Lung (tissue), 11 donors: ENCODE measurements at regions not wholly inside any gene's neighbourhood (a gene's known extent, or its start where the extent isn't known, plus 50 kb on each side); places are given as distances from the start of the nearest gene placed in this dataset.

Experiments
- ATAC-seq: fragments of 200-7000 bp; cut with Tn5 transposase; one replicate; pipeline ENCODE4 v1.9.1; 2020; ENCODE audit warnings: moderate number of reproducible peaks; ENCODE audit not compliant: insufficient read depth, low FRiP score
- DNase-seq, 3 donors: peaks; one replicate each; pipeline ENCODE4 v3.0.0-alpha.2; 2013 to 2017
- H3K27ac ChIP-seq, 2 donors: one replicate each; pipeline ENCODE4 v1.5.1; 2013; ENCODE audit warnings: mild to moderate bottlenecking in 2 of 2, moderate library complexity in 2 of 2, control low read depth in 1 of 2, inconsistent platforms in 1 of 2, low read depth in 1 of 2, low read length in 1 of 2
- H3K27me3 ChIP-seq, 3 donors: one replicate each; pipeline ENCODE4 v1.5.1; 2013; ENCODE audit warnings: low read length in 2 of 3; ENCODE audit not compliant: control insufficient read depth in 3 of 3, insufficient read depth in 3 of 3
- H3K36me3 ChIP-seq, 4 donors: one replicate each; pipeline ENCODE4 v1.5.1; 2013; ENCODE audit warnings: low read length in 4 of 4, mild to moderate bottlenecking in 1 of 4, moderate library complexity in 1 of 4; ENCODE audit not compliant: control insufficient read depth in 4 of 4, insufficient read depth in 4 of 4
- H3K4me1 ChIP-seq, 5 donors: one replicate each; pipeline ENCODE4 v1.5.1; 2013; ENCODE audit warnings: low read length in 5 of 5, mild to moderate bottlenecking in 2 of 5, moderate library complexity in 1 of 5; ENCODE audit not compliant: control insufficient read depth in 5 of 5, insufficient read depth in 5 of 5
- H3K4me3 ChIP-seq: one replicate; pipeline ENCODE4 v1.5.1; 2013; ENCODE audit warnings: mild to moderate bottlenecking, control low read depth, moderate library complexity
- H3K9ac ChIP-seq, 2 donors: one replicate each; pipeline ENCODE4 v1.5.1; 2013; ENCODE audit warnings: low read length in 2 of 2, control low read depth in 1 of 2; ENCODE audit not compliant: insufficient read depth in 1 of 2
- H3K9me3 ChIP-seq, 4 donors: one replicate each; pipeline ENCODE4 v1.5.1; 2013; ENCODE audit warnings: low read length in 3 of 4, mild to moderate bottlenecking in 1 of 4, moderate library complexity in 1 of 4; ENCODE audit not compliant: control insufficient read depth in 4 of 4, insufficient read depth in 3 of 4
- CTCF ChIP-seq: IDR thresholded peaks from 2 replicates; pipeline ENCODE4 v1.5.1; 2012; ENCODE audit warnings: mild to moderate bottlenecking; ENCODE audit errors: control extremely low read depth, extremely low read depth
- WGBS, 2 donors: extraction: QIAGEN DNeasy Blood & Tissue Kit; methylation state at CpG; one replicate each; pipeline ENCODE4 v1.1.7; 2013; 5-methylcytosine and 5-hydroxymethylcytosine counted together
- donor health status: control.
- donor health status: control.
- donor health status: Bipolar disorder and iron deficiency.
- donor health status: healthy.
- donor health status: DM: yes; HTN: yes; CAD: no.

- Histone ChIP-seq H3K9ac (no peak overlapping the region), H3K36me3 (no peaks in the 10 kb centered on the region), H3K4me1 (peaks cover 0 to 7% (median 0%) of the 10 kb centered on the region in 5 donors), H3K9me3 (no peaks in the 10 kb centered on the region), H3K4me3 (no peak overlapping the region), H3K27me3 (no peaks in the 10 kb centered on the region), H3K27ac (no peak overlapping the region)
- TF ChIP-seq CTCF: no peak
- peak in 2 of 3 donors; percentile 12 to 32 for DNase-seq
- 56 to 69% methylated on average over 5 of the region's 5 CpGs for WGBS, 2 donors
- ATAC-seq: peak; percentile 45
These were observed 110.3 kb downstream of the NHLRC3 start for GRCh38 chr13:39148513-39148961.

GRCh38 chr13:39149896-39150295, 111.6 kb downstream of the NHLRC3 start:
- 73 to 86% methylated on average over 5 of the region's 5 CpGs for WGBS, 2 donors
- H3K36me3 ChIP-seq: no peaks in the 10 kb centered on the region
- no peak for DNase-seq
- H3K9me3 ChIP-seq: no peaks in the 10 kb centered on the region
- TF ChIP-seq CTCF: no peak
- ATAC-seq: peak; percentile 50
- no peak overlapping the region for H3K4me3 ChIP-seq
- H3K27me3 ChIP-seq: no peaks in the 10 kb centered on the region
- H3K4me1 ChIP-seq: peaks cover 0 to 7% (median 0%) of the 10 kb centered on the region in 5 donors
- no peak overlapping the region for H3K27ac ChIP-seq
- no peak overlapping the region for H3K9ac ChIP-seq

GRCh38 chr13:39154041-39154440, 115.8 kb downstream of the NHLRC3 start:
- Histone ChIP-seq H3K4me3 (no peak overlapping the region), H3K4me1 (peaks cover 0 to 8% (median 0%) of the 10 kb centered on the region in 5 donors), H3K9ac (no peak overlapping the region), H3K27me3 (no peaks in the 10 kb centered on the region), H3K36me3 (no peaks in the 10 kb centered on the region), H3K27ac (no peak overlapping the region), H3K9me3 (no peaks in the 10 kb centered on the region)
- ATAC-seq: no peak
- no peak for TF ChIP-seq CTCF
- DNase-seq: no peak

DNA sequence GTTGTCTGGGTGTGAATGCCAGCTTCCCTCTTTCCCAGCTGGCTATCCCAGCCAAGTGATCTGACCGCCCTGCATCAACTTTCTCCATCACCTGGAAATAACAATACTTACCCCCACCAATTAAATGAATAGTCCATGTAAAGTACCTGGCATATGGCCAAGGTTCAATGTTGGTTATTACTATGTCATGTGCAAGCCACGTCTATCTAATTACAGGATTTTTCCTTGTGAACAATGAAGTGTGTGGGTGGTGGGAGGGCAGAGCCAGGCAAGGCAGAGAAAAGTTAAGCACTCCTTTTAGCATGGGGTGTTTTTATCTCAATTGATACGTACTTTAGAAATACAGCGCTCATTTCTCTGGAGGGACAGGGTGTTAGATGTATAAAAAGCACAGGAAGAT, 121.1 kb downstream of the NHLRC3 start:
- Histone ChIP-seq H3K36me3 (no peaks in the 10 kb centered on the region), H3K9ac (no peak overlapping the region), H3K4me3 (no peak overlapping the region), H3K9me3 (no peaks in the 10 kb centered on the region), H3K27me3 (no peaks in the 10 kb centered on the region), H3K27ac (no peak overlapping the region), H3K4me1 (peaks cover 0 to 13% (median 0%) of the 10 kb centered on the region in 5 donors)
- no peak for ATAC-seq
- DNase-seq: peak in 1 of 3 donors; percentile 29
- WGBS, 2 donors: 46 to 69% methylated on average over 4 of the region's 4 CpGs
- TF ChIP-seq CTCF: no peak
